Breast epithelium (tissue), 4 donors: ENCODE measurements at regions not wholly inside any gene's neighbourhood (a gene's known extent, or its start where the extent isn't known, plus 50 kb on each side); places are given as distances from the start of the nearest gene placed in this dataset.

ENCODE experiments used
- DNase-seq, 2 donors: peaks; one replicate each; pipeline ENCODE4 v3.0.0-alpha.2; 2019; ENCODE audit warnings: low spot score in 2 of 2
- H3K27ac ChIP-seq, 2 donors: fragments of 200-600 bp; sonication (generic) in 1 of 2; one replicate each; pipeline ENCODE4 v1.5.1; 2016 to 2019; ENCODE audit warnings: mild to moderate bottlenecking in 1 of 2
- H3K27me3 ChIP-seq, 2 donors: fragments of 200-600 bp; sonication (generic) in 1 of 2; one replicate each; pipeline versions ENCODE4 v1.5.1 to v1.6.0; 2017 to 2019; ENCODE audit warnings: control low read depth in 1 of 2, mild to moderate bottlenecking in 1 of 2
- H3K36me3 ChIP-seq: fragments of 200-600 bp; one replicate; pipeline ENCODE4 v1.5.1; 2019
- H3K4me1 ChIP-seq, 2 donors: fragments of 200-600 bp; sonication (generic); one replicate each; pipeline ENCODE4 v1.5.1; 2016 to 2019; ENCODE audit warnings: control low read depth in 1 of 2
- H3K4me3 ChIP-seq, 3 donors: fragments of 200-600 bp; sonication (generic); 1 replicate in 2 of 3; 2 replicates in 1 of 3; pipeline ENCODE4 v1.5.1; 2016 to 2019; ENCODE audit warnings: mild to moderate bottlenecking in 3 of 3, moderate library complexity in 2 of 3
- H3K9me3 ChIP-seq, 2 donors: fragments of 200-600 bp; sonication (generic) in 1 of 2; one replicate each; pipeline ENCODE4 v1.5.1; 2016 to 2019; ENCODE audit warnings: control low read depth in 1 of 2
- CTCF ChIP-seq, 3 donors: fragments of 450-650 bp; IDR thresholded peaks; one replicate each; pipeline ENCODE4 v1.5.1; 2016 to 2017; ENCODE audit warnings: antibody characterized with exemption in 3 of 3, mild to moderate bottlenecking in 3 of 3, moderate library complexity in 3 of 3
- POLR2A ChIP-seq: fragments of 450-650 bp; IDR thresholded peaks from one replicate; pipeline ENCODE4 v1.6.1; 2016; ENCODE audit warnings: antibody characterized with exemption, mild to moderate bottlenecking, moderate library complexity
- POLR2AphosphoS5 ChIP-seq, 3 donors: sonication (generic); formaldehyde crosslinking; IDR thresholded peaks; one replicate each; pipeline ENCODE4 v1.6.1; 2017; ENCODE audit warnings: antibody characterized with exemption in 3 of 3
- intact Hi-C: fragments of 100-400 bp; cut with DNase I; formaldehyde crosslinking; loops from one replicate; pipeline ENCODE4 v1.15.1; 2023; ENCODE audit warnings: low total_unique reads

- no peak for TF ChIP-seq POLR2AphosphoS5 (IDR thresholded peaks at IDR 0.05)
- no peak for TF ChIP-seq POLR2A
- no peak for TF ChIP-seq CTCF (IDR thresholded peaks at IDR 0.05)
- intact Hi-C loops, result no loop called here
- Histone ChIP-seq H3K4me1 (no peaks in the 10 kb centered on the region), H3K9me3 (no peaks in the 10 kb centered on the region), H3K4me3 (no peak overlapping the region), H3K27ac (no peak overlapping the region), H3K27me3 (no peaks in the 10 kb centered on the region), H3K36me3 (no peaks in the 10 kb centered on the region)
- DNase-seq, result no peak
Observed at GRCh38 chr14:43022094-43022800, 1415.6 kb downstream of the LRFN5 start.

DNA sequence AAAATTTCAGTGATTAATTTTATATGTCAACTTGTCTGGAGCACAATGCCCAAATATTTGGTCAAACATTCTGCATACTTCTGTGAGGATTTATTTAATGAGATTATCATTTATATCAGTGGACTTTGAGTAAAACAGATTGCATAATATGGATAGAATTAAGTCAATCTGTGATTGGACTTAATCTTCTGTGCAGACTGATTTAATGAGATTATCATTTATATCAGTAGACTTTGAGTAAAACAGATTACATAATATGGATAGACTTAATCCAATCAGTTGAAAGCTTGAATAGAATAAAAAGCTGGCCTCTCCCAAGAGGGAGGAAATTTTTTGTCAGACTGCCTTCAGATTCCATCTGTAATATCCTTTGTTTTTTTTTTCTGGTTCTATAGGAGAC lies 1413.2 kb downstream of the LRFN5 start:
- DNase-seq, result no peak
- no peak overlapping the region for H3K27ac ChIP-seq
- H3K36me3 ChIP-seq, result no peaks in the 10 kb centered on the region
- no peak overlapping the region for H3K4me3 ChIP-seq
- intact Hi-C loops, result no loop called here
- no peaks in the 10 kb centered on the region for H3K27me3 ChIP-seq
- no peak for TF ChIP-seq POLR2AphosphoS5 (IDR thresholded peaks at IDR 0.05)
- H3K9me3 ChIP-seq, result no peaks in the 10 kb centered on the region
- H3K4me1 ChIP-seq, result no peaks in the 10 kb centered on the region

GRCh38 chr14:43014338-43014737 lies 1407.7 kb downstream of the LRFN5 start:
- Histone ChIP-seq H3K27ac (no peak overlapping the region), H3K9me3 (peaks cover 0 to 2% of the 10 kb centered on the region in 2 donors), H3K4me1 (no peaks in the 10 kb centered on the region), H3K27me3 (no peaks in the 10 kb centered on the region), H3K36me3 (peaks cover 4% of the 10 kb centered on the region), H3K4me3 (no peak overlapping the region)
- intact Hi-C loops, result no loop called here
- TF ChIP-seq POLR2A (no peak), CTCF (IDR thresholded peaks at IDR 0.05) (no peak), POLR2AphosphoS5 (IDR thresholded peaks at IDR 0.05) (no peak)
- DNase-seq, result no peak

DNA sequence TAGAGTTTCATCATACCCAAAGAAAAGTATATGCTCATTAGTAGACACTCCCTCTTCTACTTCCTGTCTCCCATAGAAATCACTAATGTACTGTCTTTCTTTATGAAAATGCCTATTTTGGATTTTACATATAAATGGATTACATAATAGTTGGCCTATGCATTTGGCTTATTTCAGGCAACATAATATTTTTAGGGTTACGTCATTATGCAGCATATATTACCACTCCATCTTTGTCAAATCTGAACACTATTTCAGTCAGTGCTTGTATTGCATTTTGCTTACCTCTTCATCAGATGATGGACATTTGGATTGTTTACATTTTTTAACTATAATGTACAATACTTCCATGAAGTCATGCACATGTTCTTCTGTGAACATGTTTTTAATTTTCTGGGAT lies 1406.1 kb downstream of the LRFN5 start:
- Histone ChIP-seq H3K36me3 (peaks cover 4% of the 10 kb centered on the region), H3K27ac (no peak overlapping the region), H3K4me1 (no peaks in the 10 kb centered on the region), H3K4me3 (no peak overlapping the region), H3K27me3 (no peaks in the 10 kb centered on the region), H3K9me3 (peaks cover 0 to 13% of the 10 kb centered on the region in 2 donors)
- no peak for DNase-seq
- no peak for TF ChIP-seq CTCF (IDR thresholded peaks at IDR 0.05)
- intact Hi-C loops, result no loop called here

GRCh38 chr14:43005807-43006206 lies 1399.1 kb downstream of the LRFN5 start:
- Histone ChIP-seq H3K4me1 (no peaks in the 10 kb centered on the region), H3K9me3 (peaks cover 25 to 65% of the 10 kb centered on the region in 2 donors), H3K27me3 (no peaks in the 10 kb centered on the region), H3K27ac (no peak overlapping the region), H3K36me3 (peaks cover 4% of the 10 kb centered on the region), H3K4me3 (no peak overlapping the region)
- intact Hi-C loops, result no loop called here
- TF ChIP-seq POLR2A (no peak), CTCF (IDR thresholded peaks at IDR 0.05) (no peak), POLR2AphosphoS5 (IDR thresholded peaks at IDR 0.05) (no peak)
- DNase-seq, result no peak

- intact Hi-C loops, result no loop called here
- H3K27me3 ChIP-seq, result no peaks in the 10 kb centered on the region
- H3K4me1 ChIP-seq, result no peaks in the 10 kb centered on the region
- no peak for TF ChIP-seq POLR2A
- TF ChIP-seq POLR2AphosphoS5 (IDR thresholded peaks at IDR 0.05), result no peak
- no peak for TF ChIP-seq CTCF (IDR thresholded peaks at IDR 0.05)
- no peak overlapping the region for H3K4me3 ChIP-seq
- H3K27ac ChIP-seq, result no peak overlapping the region
- DNase-seq, result no peak
- peaks cover 25 to 60% of the 10 kb centered on the region in 2 donors for H3K9me3 ChIP-seq
- H3K36me3 ChIP-seq, result no peaks in the 10 kb centered on the region
Observed at GRCh38 chr14:43003845-43004244, 1397.2 kb downstream of the LRFN5 start.
